PC-3 (cell line): ENCODE measurements at regions not wholly inside any gene's neighbourhood (a gene's known extent, or its start where the extent isn't known, plus 50 kb on each side); places are given as distances from the start of the nearest gene placed in this dataset.

ENCODE experiments used
- CTCF ChIP-seq: fragments of 300-600 bp; sonication (generic); conservative IDR thresholded peaks from 2 replicates; pipeline ENCODE4 v1.5.1; 2017; ENCODE audit warnings: antibody characterized with exemption, low read depth, mild to moderate bottlenecking, low read length
- EZH2 ChIP-seq: fragments of 300-600 bp; sonication (generic); IDR thresholded peaks from one replicate; pipeline ENCODE4 v1.6.1; 2017; ENCODE audit warnings: antibody characterized with exemption, mild to moderate bottlenecking, low read length; ENCODE audit not compliant: unreplicated experiment

- TF ChIP-seq CTCF (no peak), EZH2 (no peak)
Measured at GRCh38 chr6:113756290-113756665, 100.9 kb upstream of the MARCKS start.
